Fibroblast of mammary gland (primary cell): ENCODE measurements at regions not wholly inside any gene's neighbourhood (a gene's known extent, or its start where the extent isn't known, plus 50 kb on each side); places are given as distances from the start of the nearest gene placed in this dataset.

ENCODE experiments used
- DNase-seq: peaks from one replicate; pipeline ENCODE4 v3.0.0-alpha.2; 2010; ENCODE audit warnings: low read depth
- H3K4me3 ChIP-seq: 2 replicates; pipeline ENCODE4 v1.5.1; 2011; ENCODE audit warnings: low read depth, mild to moderate bottlenecking, low read length, moderate library complexity; ENCODE audit not compliant: control insufficient read depth
- TF ChIP-seq, protein P1 (sequence below): conservative IDR thresholded peaks from 2 replicates; pipeline ENCODE4 v1.5.1; 2011; ENCODE audit warnings: low read depth, low read length, inconsistent platforms; ENCODE audit not compliant: control insufficient read depth, insufficient read depth

DNA sequence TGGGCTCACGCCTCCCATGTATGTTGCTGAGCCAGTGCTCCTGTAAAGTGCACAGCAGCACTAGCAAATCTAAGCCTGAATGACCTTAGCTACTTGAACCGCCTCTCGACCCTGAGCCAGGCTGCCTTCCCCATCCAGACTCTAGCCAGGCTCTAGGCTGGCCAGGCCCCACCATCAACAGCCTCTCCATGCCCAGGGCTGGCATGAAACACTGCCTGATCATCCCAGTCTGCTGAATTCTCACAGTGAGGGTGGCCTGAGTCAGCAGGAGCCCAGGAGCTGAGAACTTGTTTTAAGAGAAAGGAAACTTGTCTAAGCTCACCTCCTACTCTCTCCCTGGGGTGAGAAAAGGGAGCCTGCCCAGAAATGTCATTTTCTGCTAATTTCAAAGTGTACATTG lies 733.3 kb downstream of the PTPRU start:
- no peak overlapping the region for H3K4me3 ChIP-seq
- no peak for DNase-seq
- TF ChIP-seq, protein P1, sequence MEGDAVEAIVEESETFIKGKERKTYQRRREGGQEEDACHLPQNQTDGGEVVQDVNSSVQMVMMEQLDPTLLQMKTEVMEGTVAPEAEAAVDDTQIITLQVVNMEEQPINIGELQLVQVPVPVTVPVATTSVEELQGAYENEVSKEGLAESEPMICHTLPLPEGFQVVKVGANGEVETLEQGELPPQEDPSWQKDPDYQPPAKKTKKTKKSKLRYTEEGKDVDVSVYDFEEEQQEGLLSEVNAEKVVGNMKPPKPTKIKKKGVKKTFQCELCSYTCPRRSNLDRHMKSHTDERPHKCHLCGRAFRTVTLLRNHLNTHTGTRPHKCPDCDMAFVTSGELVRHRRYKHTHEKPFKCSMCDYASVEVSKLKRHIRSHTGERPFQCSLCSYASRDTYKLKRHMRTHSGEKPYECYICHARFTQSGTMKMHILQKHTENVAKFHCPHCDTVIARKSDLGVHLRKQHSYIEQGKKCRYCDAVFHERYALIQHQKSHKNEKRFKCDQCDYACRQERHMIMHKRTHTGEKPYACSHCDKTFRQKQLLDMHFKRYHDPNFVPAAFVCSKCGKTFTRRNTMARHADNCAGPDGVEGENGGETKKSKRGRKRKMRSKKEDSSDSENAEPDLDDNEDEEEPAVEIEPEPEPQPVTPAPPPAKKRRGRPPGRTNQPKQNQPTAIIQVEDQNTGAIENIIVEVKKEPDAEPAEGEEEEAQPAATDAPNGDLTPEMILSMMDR = no peak

DNA sequence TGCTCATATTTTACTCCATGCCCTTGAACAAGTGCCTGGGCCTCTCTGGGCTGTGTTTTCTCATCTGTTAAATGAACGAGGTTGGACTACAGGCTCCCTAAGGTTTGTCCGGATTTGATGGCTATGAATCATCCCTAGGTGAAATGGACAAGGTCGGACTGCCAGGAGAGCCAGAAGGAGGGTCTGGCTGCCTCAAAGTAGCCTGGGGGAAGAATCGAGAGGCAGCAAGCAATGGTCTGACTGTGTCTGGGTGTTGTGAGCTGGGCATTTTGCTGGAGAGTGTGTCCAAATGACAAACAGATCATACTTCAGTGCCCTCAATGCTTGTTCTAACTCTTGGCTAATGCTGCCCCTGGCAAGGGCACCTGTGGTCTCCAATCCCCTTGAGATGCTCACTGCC lies 730.9 kb downstream of the PTPRU start:
- TF ChIP-seq, protein P1 = no peak
- H3K4me3 ChIP-seq = no peak overlapping the region
- no peak for DNase-seq

- TF ChIP-seq, protein P1 = no peak
- no peak overlapping the region for H3K4me3 ChIP-seq
- DNase-seq = no peak
Measured at GRCh38 chr1:29966526-29967045, 730.3 kb downstream of the PTPRU start.

DNA sequence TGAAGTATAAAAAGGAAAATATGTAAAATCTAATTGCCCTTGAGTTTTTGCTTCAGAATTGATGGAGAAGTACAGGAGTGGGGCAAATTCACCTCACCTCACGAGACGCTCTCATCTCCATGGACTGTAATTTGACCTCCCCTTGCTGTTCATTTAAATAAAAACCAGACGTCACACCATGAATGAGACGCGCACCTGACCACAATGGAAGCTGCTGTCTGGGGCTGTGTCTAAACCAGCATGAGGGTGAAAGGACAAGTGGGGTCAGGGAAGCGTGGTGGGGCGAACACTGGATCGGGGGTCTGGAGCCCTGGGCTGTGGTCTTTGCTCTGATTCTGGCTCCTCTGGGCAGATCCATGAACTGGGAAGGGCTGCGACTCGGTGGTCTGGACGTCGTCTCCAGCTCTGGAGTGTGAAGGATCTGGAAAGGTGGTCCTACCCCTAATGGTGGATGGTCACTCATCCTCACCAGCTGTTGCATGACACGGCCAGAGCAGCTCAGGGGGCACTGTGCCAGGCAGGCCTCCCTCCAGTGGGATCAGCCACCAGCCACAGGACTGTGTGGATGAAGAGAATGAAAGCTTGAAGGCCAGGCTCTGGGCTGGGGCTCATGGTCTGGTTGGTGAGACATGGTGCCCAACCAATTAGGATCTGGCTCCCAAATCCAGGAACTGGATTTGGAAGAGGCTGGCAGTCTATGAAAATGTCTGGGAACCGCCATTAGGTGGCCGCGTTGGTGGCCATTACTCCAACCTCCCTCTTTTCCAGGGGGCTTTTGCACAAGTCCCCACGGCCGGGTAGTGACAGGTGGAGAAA lies 728.6 kb downstream of the PTPRU start:
- TF ChIP-seq, protein P1 = no peak
- no peak overlapping the region for H3K4me3 ChIP-seq
- no peak for DNase-seq

DNA sequence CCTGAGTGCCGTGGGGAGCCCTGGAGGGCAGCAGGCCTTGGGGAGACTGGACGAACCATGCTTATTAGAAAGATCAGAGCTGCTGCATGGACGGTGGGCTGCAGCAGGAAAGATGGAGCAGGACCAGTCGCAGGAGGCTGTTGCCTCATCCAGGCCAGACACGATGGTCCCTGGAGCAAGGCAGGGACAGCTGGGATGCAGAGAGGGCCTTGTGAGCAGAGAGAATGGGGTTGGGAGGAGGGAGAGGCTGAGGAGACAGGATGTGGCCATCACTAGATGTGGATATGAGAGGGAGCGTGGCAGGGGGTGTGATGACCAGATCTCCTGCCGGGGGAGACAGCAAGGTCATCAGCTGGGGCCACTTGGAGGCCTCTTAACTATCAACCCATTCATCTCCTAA lies 727.6 kb downstream of the PTPRU start:
- no peak for DNase-seq
- TF ChIP-seq, protein P1 = no peak
- H3K4me3 ChIP-seq = no peak overlapping the region

DNA sequence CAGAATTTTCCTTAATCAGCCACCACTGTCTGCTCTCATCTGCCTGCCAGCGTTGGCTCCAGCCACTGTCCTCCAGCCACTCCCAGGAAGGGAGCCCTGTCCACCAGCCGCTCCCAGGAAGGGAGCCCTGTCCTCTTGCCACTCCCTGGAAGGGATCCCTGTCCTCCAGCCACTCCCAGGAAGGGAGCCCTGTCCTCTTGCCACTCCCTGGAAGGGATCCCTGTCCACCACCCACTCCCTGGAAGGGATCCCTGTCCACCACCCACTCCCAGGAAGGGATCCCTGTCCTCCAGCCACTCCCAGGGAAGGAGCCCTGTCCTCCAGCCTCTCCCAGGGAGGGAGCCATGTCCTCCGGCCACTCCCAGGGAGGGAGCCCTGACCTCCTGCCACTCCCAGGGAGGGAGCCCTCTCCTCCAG lies 726.5 kb downstream of the PTPRU start:
- TF ChIP-seq, protein P1 = no peak
- DNase-seq = no peak
- no peak overlapping the region for H3K4me3 ChIP-seq

DNA sequence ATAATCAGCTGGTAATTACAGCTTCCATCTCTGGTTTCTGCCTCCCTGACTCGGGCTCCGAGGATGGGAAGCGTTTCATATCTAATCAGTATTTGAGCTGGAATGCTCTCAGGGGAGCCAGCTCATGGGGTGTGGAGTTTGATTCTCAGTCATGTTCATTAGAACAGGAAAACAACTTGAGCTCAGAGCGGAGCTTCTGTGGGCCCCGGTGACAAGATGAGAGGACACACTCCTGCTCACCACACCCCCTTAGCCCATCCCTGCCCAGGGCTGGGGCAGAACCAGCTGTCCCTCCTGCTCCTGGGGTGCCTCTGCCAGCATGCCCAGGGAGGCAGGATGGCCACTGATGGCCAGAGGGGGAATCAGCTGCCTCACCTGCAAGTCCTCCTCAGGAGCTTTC lies 726.0 kb downstream of the PTPRU start:
- no peak for DNase-seq
- H3K4me3 ChIP-seq = no peak overlapping the region
- TF ChIP-seq, protein P1 = no peak
